ENCODE measurements at regions not wholly inside any gene's neighbourhood (a gene's known extent, or its start where the extent isn't known, plus 50 kb on each side); places are given as distances from the start of the nearest gene placed in this dataset.

DNA sequence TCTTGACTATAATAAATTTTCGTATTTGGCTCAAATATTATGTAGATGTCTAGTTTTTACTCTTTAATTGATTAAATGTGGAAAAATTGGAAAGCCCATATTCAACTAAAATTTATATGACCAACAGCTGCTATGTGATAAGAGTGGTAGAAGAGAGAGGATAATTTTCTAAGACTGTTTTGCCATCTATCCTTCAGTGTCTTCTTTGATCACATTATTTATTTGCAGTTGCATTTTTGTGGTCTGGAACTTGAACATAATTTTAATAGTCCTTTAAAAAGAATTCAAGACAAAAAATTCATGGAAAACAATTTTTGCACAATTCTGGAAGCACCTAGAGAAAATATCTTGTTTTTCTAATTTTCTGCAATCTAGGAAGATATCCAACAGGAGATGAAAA, 213.3 kb upstream of the THBS1 start:
- no peak for TF ChIP-seq CTCF (IDR thresholded peaks at IDR 0.05)
- ATAC-seq (ENCODE audit: insufficient number of reproducible peaks, low FRiP score, low read depth) = no peak
- H3K27ac ChIP-seq = no peak overlapping the region

DNA sequence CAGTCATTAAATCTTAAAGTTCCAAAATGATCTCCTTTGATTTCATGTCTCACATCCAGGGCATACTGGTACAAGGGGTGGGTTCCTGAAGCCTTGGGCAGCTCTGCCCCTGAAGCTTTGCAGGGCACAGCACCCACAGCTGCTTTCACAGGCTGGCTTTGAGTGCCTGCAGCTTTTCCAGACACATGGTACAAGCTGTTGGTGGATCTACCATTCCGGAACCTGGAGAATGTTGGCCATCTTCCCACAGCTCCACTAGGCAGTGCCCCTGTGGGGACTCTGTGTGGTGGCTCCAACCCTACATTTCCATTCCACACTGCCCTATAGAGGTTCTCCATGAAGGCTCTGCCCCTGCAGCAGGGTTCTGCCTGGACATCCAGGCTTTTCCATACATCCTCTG, 211.1 kb upstream of the THBS1 start:
- no peak overlapping the region for H3K27ac ChIP-seq
- ATAC-seq (ENCODE audit: insufficient number of reproducible peaks, low FRiP score, low read depth) (no peak), DNase-seq (ENCODE audit: low spot score) (no peak)

More for the DNA sequence above, 213.3 kb upstream of the THBS1 start:
- H3K4me3 ChIP-seq = no peak overlapping the region
- H3K4me1 ChIP-seq (ENCODE audit: control insufficient read depth in 1 of 2, low read depth in 2 of 2) = no peaks in the 10 kb centered on the region
- H3K36me3 ChIP-seq = no peaks in the 10 kb centered on the region
- no peak for DNase-seq (ENCODE audit: low spot score)
- H3K27me3 ChIP-seq (replicated peaks; ENCODE audit: insufficient read depth) = no peaks in the 10 kb centered on the region
- H3K9me3 ChIP-seq = peaks cover 13% of the 10 kb centered on the region

GRCh38 chr15:39376371-39376909, 204.4 kb upstream of the THBS1 start:
- TF ChIP-seq CTCF (IDR thresholded peaks at IDR 0.05) = no peak
- DNase-seq (ENCODE audit: low spot score) = no peak
- ATAC-seq (ENCODE audit: insufficient number of reproducible peaks, low FRiP score, low read depth) = no peak
- Histone ChIP-seq H3K9me3 (peaks cover 6% of the 10 kb centered on the region), H3K27me3 (replicated peaks; ENCODE audit: insufficient read depth) (no peaks in the 10 kb centered on the region), H3K27ac (peak overlapping the region in 1 of 2 donors; percentile 21), H3K4me1 (ENCODE audit: control insufficient read depth in 1 of 2, low read depth in 2 of 2) (no peaks in the 10 kb centered on the region), H3K36me3 (no peaks in the 10 kb centered on the region), H3K4me3 (no peak overlapping the region)

More for the DNA sequence above, 211.1 kb upstream of the THBS1 start:
- TF ChIP-seq CTCF (IDR thresholded peaks at IDR 0.05) = no peak
- Histone ChIP-seq H3K36me3 (no peaks in the 10 kb centered on the region), H3K4me1 (ENCODE audit: control insufficient read depth in 1 of 2, low read depth in 2 of 2) (no peaks in the 10 kb centered on the region), H3K9me3 (peaks cover 13% of the 10 kb centered on the region), H3K27me3 (replicated peaks; ENCODE audit: insufficient read depth) (no peaks in the 10 kb centered on the region), H3K4me3 (no peak overlapping the region)

DNA sequence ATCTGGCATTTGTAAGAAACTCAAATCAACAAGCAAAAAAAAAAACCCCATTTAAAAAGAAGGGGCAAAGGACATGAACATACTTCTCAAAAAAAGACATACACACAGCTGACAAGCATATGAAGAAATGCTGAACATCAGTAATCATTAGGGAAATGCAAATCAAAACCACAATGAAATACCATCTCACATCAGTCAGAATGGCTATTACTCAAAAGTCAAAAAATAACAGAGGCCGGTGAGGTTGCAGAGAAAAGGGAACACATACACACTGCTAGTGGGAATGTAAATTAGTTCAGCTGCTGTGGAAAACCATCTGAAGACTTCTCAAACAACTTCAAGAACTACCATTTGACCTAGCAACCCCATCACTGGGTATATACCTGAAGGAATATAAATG, 199.4 kb upstream of the THBS1 start:
- Histone ChIP-seq H3K36me3 (no peaks in the 10 kb centered on the region), H3K9me3 (no peaks in the 10 kb centered on the region), H3K27ac (no peak overlapping the region), H3K27me3 (replicated peaks; ENCODE audit: insufficient read depth) (no peaks in the 10 kb centered on the region), H3K4me3 (no peak overlapping the region), H3K4me1 (ENCODE audit: control insufficient read depth in 1 of 2, low read depth in 2 of 2) (no peaks in the 10 kb centered on the region)
- DNase-seq (ENCODE audit: low spot score) (no peak), ATAC-seq (ENCODE audit: insufficient number of reproducible peaks, low FRiP score, low read depth) (no peak)
- TF ChIP-seq CTCF (IDR thresholded peaks at IDR 0.05) = no peak

DNA sequence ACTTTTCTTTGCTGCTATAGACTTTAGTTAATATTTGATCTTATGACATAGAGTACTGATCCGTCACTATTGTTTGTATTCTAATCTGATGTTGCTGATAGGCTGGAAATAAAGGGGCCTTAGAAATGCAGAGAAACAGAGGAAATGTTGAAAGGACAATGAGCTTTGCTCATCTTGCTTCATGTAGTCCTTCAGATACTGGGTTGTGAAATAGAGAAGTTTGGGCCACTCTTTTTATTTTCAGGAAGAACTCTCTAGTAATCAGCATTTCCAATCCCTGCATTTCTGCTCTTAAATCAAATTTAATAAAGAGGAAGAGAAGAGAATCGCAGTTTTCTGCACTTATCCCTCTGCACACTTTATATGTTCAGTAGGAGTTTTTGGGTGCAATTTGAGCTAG, 192.8 kb upstream of the THBS1 start:
- Histone ChIP-seq H3K9me3 (no peaks in the 10 kb centered on the region), H3K4me1 (ENCODE audit: control insufficient read depth in 1 of 2, low read depth in 2 of 2) (no peaks in the 10 kb centered on the region), H3K27me3 (replicated peaks; ENCODE audit: insufficient read depth) (no peaks in the 10 kb centered on the region), H3K36me3 (no peaks in the 10 kb centered on the region), H3K4me3 (no peak overlapping the region), H3K27ac (no peak overlapping the region)
- no peak for DNase-seq (ENCODE audit: low spot score)
- no peak for ATAC-seq (ENCODE audit: insufficient number of reproducible peaks, low FRiP score, low read depth)
- TF ChIP-seq CTCF (IDR thresholded peaks at IDR 0.05) = no peak

Measured in thoracic aorta (tissue), 2 donors.